GM19452 (cell line): ENCODE measurements at regions not wholly inside any gene's neighbourhood (a gene's known extent, or its start where the extent isn't known, plus 50 kb on each side); places are given as distances from the start of the nearest gene placed in this dataset.

Experiments used
- ATAC-seq: cut with Tn5 transposase; IDR thresholded peaks from one replicate; pipeline ENCODE4 v1.9.1; 2021; ENCODE audit not compliant: unreplicated experiment

GRCh38 chr3:23075496-23075895 is 127.6 kb upstream of the UBE2E2 start:
- ATAC-seq, result no peak

- no peak for ATAC-seq
Measured at GRCh38 chr3:23076437-23076836, 126.7 kb upstream of the UBE2E2 start.

GRCh38 chr3:23077126-23077525 is 126.0 kb upstream of the UBE2E2 start:
- ATAC-seq, result no peak

GRCh38 chr3:23078735-23079134 is 124.4 kb upstream of the UBE2E2 start:
- no peak for ATAC-seq

- ATAC-seq, result no peak
Measured at GRCh38 chr3:23079976-23080375, 123.2 kb upstream of the UBE2E2 start.

- ATAC-seq, result no peak
Measured at GRCh38 chr3:23083701-23084100, 119.4 kb upstream of the UBE2E2 start.

GRCh38 chr3:23084367-23084766 is 118.8 kb upstream of the UBE2E2 start:
- ATAC-seq, result no peak

GRCh38 chr3:23085261-23085660 is 117.9 kb upstream of the UBE2E2 start:
- ATAC-seq, result no peak

- ATAC-seq, result no peak
Measured at GRCh38 chr3:23086331-23086730, 116.8 kb upstream of the UBE2E2 start.

GRCh38 chr3:23086831-23087230 is 116.3 kb upstream of the UBE2E2 start:
- no peak for ATAC-seq

GRCh38 chr3:23094412-23094811 is 108.7 kb upstream of the UBE2E2 start:
- ATAC-seq, result no peak

GRCh38 chr3:23094890-23095462 is 108.2 kb upstream of the UBE2E2 start:
- no peak for ATAC-seq

- ATAC-seq, result no peak
Measured at GRCh38 chr3:23096041-23096440, 107.1 kb upstream of the UBE2E2 start.

- no peak for ATAC-seq
Measured at GRCh38 chr3:23099021-23099420, 104.1 kb upstream of the UBE2E2 start.

GRCh38 chr3:23099677-23100076 is 103.5 kb upstream of the UBE2E2 start:
- ATAC-seq, result no peak

GRCh38 chr3:23100106-23100505 is 103.0 kb upstream of the UBE2E2 start:
- no peak for ATAC-seq

GRCh38 chr3:23103764-23104163 is 99.4 kb upstream of the UBE2E2 start:
- ATAC-seq, result no peak

GRCh38 chr3:23105048-23105447 is 98.1 kb upstream of the UBE2E2 start:
- no peak for ATAC-seq

GRCh38 chr3:23106666-23107065 is 96.5 kb upstream of the UBE2E2 start:
- no peak for ATAC-seq

- no peak for ATAC-seq
Measured at GRCh38 chr3:23107221-23107620, 95.9 kb upstream of the UBE2E2 start.

- no peak for ATAC-seq
Measured at GRCh38 chr3:23108451-23109057, 94.6 kb upstream of the UBE2E2 start.

GRCh38 chr3:23111286-23111685 is 91.8 kb upstream of the UBE2E2 start:
- no peak for ATAC-seq

GRCh38 chr3:23111797-23112196 is 91.3 kb upstream of the UBE2E2 start:
- no peak for ATAC-seq
